H9 (cell line): ENCODE measurements at regions not wholly inside any gene's neighbourhood (a gene's known extent, or its start where the extent isn't known, plus 50 kb on each side); places are given as distances from the start of the nearest gene placed in this dataset.

ENCODE experiments used
- DNase-seq: peaks from one replicate; pipeline ENCODE4 v3.0.0-alpha.2; 2017
- H2AFZ ChIP-seq: one replicate; pipeline ENCODE4 v1.6.1; 2013; ENCODE audit warnings: mild to moderate bottlenecking, low read length, control low read depth, moderate library complexity
- H2AK5ac ChIP-seq: 2 replicates; pipeline ENCODE4 v1.6.1; 2013; ENCODE audit warnings: low read length, control low read depth, mixed read lengths; ENCODE audit not compliant: insufficient read length
- H2BK120ac ChIP-seq: one replicate; pipeline ENCODE4 v1.6.1; 2013; ENCODE audit warnings: low read depth, mild to moderate bottlenecking, low read length, control low read depth, inconsistent platforms; ENCODE audit not compliant: poor library complexity, severe bottlenecking
- H2BK12ac ChIP-seq: 2 replicates; pipeline ENCODE4 v1.6.1; 2013; ENCODE audit warnings: low read length, control low read depth, mixed read lengths, low read depth; ENCODE audit not compliant: insufficient read length
- H2BK15ac ChIP-seq: 2 replicates; pipeline ENCODE4 v1.6.1; 2013; ENCODE audit warnings: low read depth, low read length, control low read depth
- H2BK20ac ChIP-seq: one replicate; pipeline ENCODE4 v1.6.1; 2013; ENCODE audit warnings: low read depth, mild to moderate bottlenecking, low read length, control low read depth, inconsistent platforms; ENCODE audit not compliant: poor library complexity, severe bottlenecking
- H2BK5ac ChIP-seq: 2 replicates; pipeline ENCODE4 v1.6.1; 2013; ENCODE audit warnings: low read length, control low read depth, mixed read lengths; ENCODE audit not compliant: insufficient read length
- H3K14ac ChIP-seq: 2 replicates; pipeline ENCODE4 v1.6.1; 2013; ENCODE audit warnings: low read length, control low read depth; ENCODE audit not compliant: insufficient read depth
- H3K18ac ChIP-seq: 2 replicates; pipeline ENCODE4 v1.6.1; 2013; ENCODE audit warnings: low read depth, mild to moderate bottlenecking, mixed read lengths, low read length, control low read depth; ENCODE audit not compliant: insufficient read length
- H3K23ac ChIP-seq: 2 replicates; pipeline ENCODE4 v1.6.1; 2013; ENCODE audit warnings: low read length, control low read depth, mixed read lengths, low read depth; ENCODE audit not compliant: insufficient read length
- H3K23me2 ChIP-seq: 2 replicates; pipeline ENCODE4 v1.6.1; 2013; ENCODE audit warnings: low read depth, mild to moderate bottlenecking, mixed read lengths, low read length, control low read depth; ENCODE audit not compliant: insufficient read length, poor library complexity, severe bottlenecking
- H3K27ac ChIP-seq: 2 replicates; pipeline ENCODE4 v1.5.1; 2013; ENCODE audit warnings: low read length, control low read depth, mixed read lengths, low read depth; ENCODE audit not compliant: insufficient read length
- H3K27me3 ChIP-seq: 2 replicates; pipeline ENCODE4 v1.6.1; 2013; ENCODE audit warnings: low read length, control low read depth, inconsistent platforms; ENCODE audit not compliant: insufficient read depth
- H3K4ac ChIP-seq: 2 replicates; pipeline ENCODE4 v1.6.1; 2013; ENCODE audit warnings: low read depth, mild to moderate bottlenecking, control low read depth, inconsistent platforms, low read length, moderate library complexity
- H3K4me1 ChIP-seq: 2 replicates; pipeline ENCODE4 v1.6.1; 2013; ENCODE audit warnings: low read length, control low read depth, inconsistent platforms; ENCODE audit not compliant: insufficient read depth
- H3K4me2 ChIP-seq: 2 replicates; pipeline ENCODE4 v1.6.1; 2013; ENCODE audit warnings: low read length, control low read depth, mixed read lengths; ENCODE audit not compliant: insufficient read length, insufficient read depth
- H3K56ac ChIP-seq: 2 replicates; pipeline ENCODE4 v1.6.1; 2013; ENCODE audit warnings: low read depth, mild to moderate bottlenecking, mixed read lengths, low read length, control low read depth; ENCODE audit not compliant: insufficient read length
- H3K79me1 ChIP-seq: 2 replicates; pipeline ENCODE4 v1.6.1; 2013; ENCODE audit warnings: low read depth, mild to moderate bottlenecking, moderate library complexity, low read length, control low read depth, inconsistent platforms; ENCODE audit not compliant: insufficient read depth, poor library complexity, severe bottlenecking
- H3K79me2 ChIP-seq: 2 replicates; pipeline ENCODE4 v1.6.1; 2013; ENCODE audit warnings: low read length, control low read depth, inconsistent platforms; ENCODE audit not compliant: insufficient read depth
- H3K9ac ChIP-seq: 2 replicates; pipeline ENCODE4 v1.6.1; 2013; ENCODE audit warnings: low read length, control low read depth, mixed read lengths; ENCODE audit not compliant: insufficient read length; ENCODE audit errors: extremely low read depth
- H3K9me3 ChIP-seq: one replicate; pipeline ENCODE4 v1.6.1; 2013; ENCODE audit warnings: low read depth, low read length, inconsistent platforms; ENCODE audit not compliant: control insufficient read depth
- H3T11ph ChIP-seq: one replicate; pipeline ENCODE4 v1.6.1; 2013; ENCODE audit warnings: mild to moderate bottlenecking, low read length, control low read depth, inconsistent platforms
- H4K20me1 ChIP-seq: one replicate; pipeline ENCODE4 v1.6.1; 2013; ENCODE audit not compliant: control insufficient read depth, insufficient read length, insufficient read depth
- H4K5ac ChIP-seq: 2 replicates; pipeline ENCODE4 v1.6.1; 2013; ENCODE audit warnings: low read depth, mild to moderate bottlenecking, mixed read lengths, low read length, control low read depth; ENCODE audit not compliant: insufficient read length
- H4K8ac ChIP-seq: replicated peaks from 2 replicates; pipeline ENCODE4 v1.6.1; 2013; ENCODE audit warnings: low read length, control low read depth, mixed read lengths, low read depth; ENCODE audit not compliant: insufficient read length
- H4K91ac ChIP-seq: 2 replicates; pipeline ENCODE4 v1.6.1; 2013; ENCODE audit warnings: low read depth, mild to moderate bottlenecking, moderate library complexity, mixed read lengths, low read length, control low read depth; ENCODE audit not compliant: insufficient read length
- H3K27ac Mint-ChIP-seq, 3 experiments: 2 replicates in 2 of 3; 3 replicates in 1 of 3; pipeline ENCODE4 v1.8.0; 2020 to 2021; ENCODE audit warnings: mixed read lengths in 3 of 3, mild to moderate bottlenecking in 1 of 3, moderate library complexity in 1 of 3
- H3K27me3 Mint-ChIP-seq: 2 replicates; pipeline ENCODE4 v1.8.0; 2021; ENCODE audit warnings: low read depth, mild to moderate bottlenecking, moderate library complexity, mixed read lengths
- H3K36me3 Mint-ChIP-seq, 3 experiments: 2 replicates in 2 of 3; 3 replicates in 1 of 3; pipeline ENCODE4 v1.8.0; 2020 to 2021; ENCODE audit warnings: low read depth in 3 of 3, mixed read lengths in 3 of 3; ENCODE audit not compliant: insufficient read depth in 1 of 3
- H3K4me1 Mint-ChIP-seq, 2 experiments: 2 replicates each; pipeline ENCODE4 v1.8.0; 2020; ENCODE audit warnings: mixed read lengths in 2 of 2
- H3K4me3 Mint-ChIP-seq, 2 experiments: 2 replicates in 1 of 2; 3 replicates in 1 of 2; pipeline ENCODE4 v1.8.0; 2020 to 2021; ENCODE audit warnings: mild to moderate bottlenecking in 2 of 2, mixed read lengths in 2 of 2, moderate library complexity in 1 of 2
- H3K9me3 Mint-ChIP-seq, 2 experiments: 2 replicates in 1 of 2; 3 replicates in 1 of 2; pipeline ENCODE4 v1.8.0; 2020; ENCODE audit warnings: mild to moderate bottlenecking in 2 of 2, mixed read lengths in 2 of 2, moderate library complexity in 1 of 2
- CTCF ChIP-seq: fragments of 200-600 bp; sonication (generic); conservative IDR thresholded peaks from 3 replicates; pipeline ENCODE4 v1.8.0; 2021; ENCODE audit warnings: antibody characterized with exemption, mild to moderate bottlenecking
- WGBS: extraction: QIAGEN DNeasy Blood & Tissue Kit; methylation state at CpG from one replicate; pipeline ENCODE4 v1.1.7; 2013; ENCODE audit warnings: missing lambda C conversion rate, low lambda C conversion rate, mixed read lengths; ENCODE audit not compliant: insufficient read length; ENCODE audit errors: extremely low coverage; 5-methylcytosine and 5-hydroxymethylcytosine counted together

- Histone ChIP-seq H3K4me2 (no peak overlapping the region), H2BK120ac (no peak overlapping the region), H2AK5ac (no peak overlapping the region), H4K5ac (no peak overlapping the region), H3K27ac (no peak overlapping the region), H3K23ac (no peak overlapping the region), H3K79me2 (no peaks in the 10 kb centered on the region), H4K91ac (no peak overlapping the region), H3K79me1 (no peaks in the 10 kb centered on the region), H3K27me3 (no peaks in the 10 kb centered on the region), H2AFZ (no peak overlapping the region), H3K14ac (no peak overlapping the region), H3T11ph (no peak overlapping the region), H3K4ac (no peak overlapping the region), H3K4me1 (no peaks in the 10 kb centered on the region), H3K18ac (no peak overlapping the region), H4K20me1 (no peaks in the 10 kb centered on the region), H3K9ac (no peak overlapping the region), H4K8ac (no peak overlapping the region), H3K56ac (no peak overlapping the region), H2BK20ac (no peak overlapping the region), H3K23me2 (no peaks in the 10 kb centered on the region), H3K9me3 (no peaks in the 10 kb centered on the region), H2BK5ac (no peak overlapping the region), H2BK15ac (no peak overlapping the region), H2BK12ac (no peak overlapping the region)
- Mint-ChIP-seq H3K4me3 (no peak overlapping the region), H3K9me3 (peaks cover 0 to 6% of the 10 kb centered on the region in 2 experiments; a peak in 3 of 5 replicates), H3K4me1 (peaks cover 0 to 2% of the 10 kb centered on the region in 2 experiments; a peak in 1 of 4 replicates), H3K27ac (no peak overlapping the region), H3K27me3 (no peaks in the 10 kb centered on the region), H3K36me3 (no peaks in the 10 kb centered on the region)
- TF ChIP-seq CTCF = no peak
- no CpG with 5 or more reads among the region's 1 CpG for WGBS
- DNase-seq = no peak
Measured at GRCh38 chr14:83568141-83568540, 1961.8 kb upstream of the FLRT2 start.
